GM19438 (cell line): ENCODE measurements at regions not wholly inside any gene's neighbourhood (a gene's known extent, or its start where the extent isn't known, plus 50 kb on each side); places are given as distances from the start of the nearest gene placed in this dataset.

Experiments
- ATAC-seq: cut with Tn5 transposase; IDR thresholded peaks from one replicate; pipeline ENCODE4 v1.9.1; 2021; ENCODE audit warnings: low read depth; ENCODE audit not compliant: unreplicated experiment

DNA sequence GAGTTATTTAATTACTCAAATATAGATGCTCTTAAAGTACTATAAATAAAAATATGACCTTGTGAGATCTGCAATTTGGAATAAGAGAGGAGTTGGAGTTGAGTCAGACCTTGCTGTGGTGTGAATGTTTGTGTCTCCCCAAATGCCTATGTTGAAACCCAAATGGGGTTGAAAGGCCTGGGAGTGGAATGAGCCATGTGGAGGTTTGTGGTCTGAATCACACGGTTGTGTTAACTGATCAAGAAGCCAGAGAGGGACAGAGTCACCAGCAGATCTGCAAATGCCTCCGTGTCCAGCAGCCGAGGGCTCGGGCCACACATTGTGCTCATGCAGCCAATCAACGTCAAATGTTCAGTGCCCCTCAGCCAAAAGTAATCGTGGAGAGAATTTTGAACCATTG is 404.4 kb downstream of the ICE1 start:
- no peak for ATAC-seq

DNA sequence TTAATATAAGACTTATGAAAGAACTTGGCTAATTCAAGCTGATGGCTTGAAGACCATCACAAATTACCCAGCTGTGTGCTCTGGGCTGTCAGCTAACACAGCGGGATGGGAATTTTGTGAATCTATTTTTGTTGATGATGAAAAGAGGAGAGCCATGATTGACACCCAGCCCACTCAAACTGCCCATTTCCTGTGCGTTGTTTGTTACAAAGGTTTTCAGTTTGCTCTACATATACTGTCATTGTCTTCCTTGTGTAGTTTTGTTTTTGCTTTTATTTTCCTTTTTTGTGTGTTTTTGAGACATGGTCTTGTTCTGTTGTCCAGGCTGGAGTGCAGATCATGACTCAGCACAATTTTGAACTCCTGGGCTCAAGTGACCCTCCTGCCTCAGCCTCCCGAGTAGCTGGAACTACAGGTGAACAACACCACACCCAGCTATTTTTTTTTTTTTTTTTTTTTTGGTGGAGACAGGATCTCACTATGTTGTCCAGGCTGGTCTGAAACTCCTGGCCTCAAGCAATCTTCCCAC is 400.3 kb downstream of the ICE1 start:
- ATAC-seq, result no peak

DNA sequence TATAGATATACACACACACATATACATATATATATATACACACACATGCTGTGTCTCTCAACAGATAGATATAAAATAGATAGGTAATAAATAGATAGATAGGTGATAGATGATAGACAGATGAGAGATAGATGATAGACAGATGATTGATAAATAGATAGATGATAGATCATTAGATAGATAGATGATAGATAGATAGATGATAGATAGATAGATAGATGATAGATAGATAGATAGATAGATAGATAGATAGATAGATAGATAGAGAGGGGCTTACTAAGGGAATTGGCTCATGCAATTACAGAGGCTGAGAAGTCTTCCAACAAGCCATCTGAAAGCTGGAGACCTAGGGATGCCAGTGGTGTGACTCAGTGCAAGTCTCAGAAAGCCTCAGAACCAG is 394.5 kb downstream of the ICE1 start:
- no peak for ATAC-seq

DNA sequence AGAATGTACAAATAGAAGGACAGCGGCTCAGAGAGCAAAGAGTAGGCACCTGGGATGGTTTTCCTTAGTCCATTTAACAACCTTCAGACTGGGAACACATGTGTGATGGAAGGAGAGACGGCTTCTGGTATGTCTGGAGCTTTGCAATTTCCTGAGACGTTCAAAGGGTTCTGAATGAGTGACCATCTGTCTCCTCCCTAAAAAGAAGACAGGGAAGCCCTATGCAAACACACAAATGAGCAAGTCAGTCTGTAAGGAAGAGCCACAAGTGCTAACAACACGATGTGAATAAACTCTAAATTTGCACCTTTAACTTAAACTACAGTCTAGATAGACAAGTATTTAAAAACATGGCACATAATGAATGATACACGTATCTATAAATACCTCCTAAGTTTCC is 391.0 kb downstream of the ICE1 start:
- ATAC-seq, result no peak

DNA sequence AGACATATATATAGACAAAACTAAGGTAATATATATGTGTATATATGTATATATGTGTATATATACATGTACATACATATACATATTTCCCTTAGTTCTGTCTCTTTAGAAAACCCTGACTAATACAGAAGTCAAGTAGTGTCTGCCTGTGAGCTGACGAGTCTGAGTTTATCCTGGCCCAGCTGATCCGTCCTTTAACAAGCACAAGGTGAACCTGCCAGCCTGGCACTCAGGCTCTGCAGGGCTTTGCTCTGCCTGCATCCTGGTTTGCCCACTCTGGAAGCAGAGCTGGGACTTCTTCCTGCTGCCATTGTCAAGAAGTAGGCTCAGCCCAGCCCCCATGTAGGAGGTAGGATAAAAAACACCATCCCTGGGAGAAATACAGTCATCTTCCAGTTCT is 388.0 kb downstream of the ICE1 start:
- no peak for ATAC-seq

DNA sequence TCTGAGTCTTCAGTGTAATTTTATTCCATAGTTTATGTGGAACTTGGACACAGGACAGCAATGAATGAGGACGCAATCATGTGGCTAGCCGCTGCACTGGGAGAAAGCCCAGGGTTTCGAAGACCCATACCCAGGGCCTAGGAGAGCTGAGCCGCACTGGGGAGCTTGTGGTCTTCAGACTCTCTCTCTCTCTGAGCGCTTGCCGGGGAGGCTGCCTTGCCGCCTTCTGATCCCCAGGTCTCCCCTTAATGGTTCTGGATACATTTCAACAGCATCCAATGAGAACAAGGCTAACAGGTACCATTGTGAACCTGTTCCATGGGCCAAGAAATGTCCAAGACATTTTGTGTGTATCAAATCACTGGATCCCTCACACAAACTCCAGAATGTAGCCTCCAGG is 383.4 kb downstream of the ICE1 start:
- no peak for ATAC-seq

DNA sequence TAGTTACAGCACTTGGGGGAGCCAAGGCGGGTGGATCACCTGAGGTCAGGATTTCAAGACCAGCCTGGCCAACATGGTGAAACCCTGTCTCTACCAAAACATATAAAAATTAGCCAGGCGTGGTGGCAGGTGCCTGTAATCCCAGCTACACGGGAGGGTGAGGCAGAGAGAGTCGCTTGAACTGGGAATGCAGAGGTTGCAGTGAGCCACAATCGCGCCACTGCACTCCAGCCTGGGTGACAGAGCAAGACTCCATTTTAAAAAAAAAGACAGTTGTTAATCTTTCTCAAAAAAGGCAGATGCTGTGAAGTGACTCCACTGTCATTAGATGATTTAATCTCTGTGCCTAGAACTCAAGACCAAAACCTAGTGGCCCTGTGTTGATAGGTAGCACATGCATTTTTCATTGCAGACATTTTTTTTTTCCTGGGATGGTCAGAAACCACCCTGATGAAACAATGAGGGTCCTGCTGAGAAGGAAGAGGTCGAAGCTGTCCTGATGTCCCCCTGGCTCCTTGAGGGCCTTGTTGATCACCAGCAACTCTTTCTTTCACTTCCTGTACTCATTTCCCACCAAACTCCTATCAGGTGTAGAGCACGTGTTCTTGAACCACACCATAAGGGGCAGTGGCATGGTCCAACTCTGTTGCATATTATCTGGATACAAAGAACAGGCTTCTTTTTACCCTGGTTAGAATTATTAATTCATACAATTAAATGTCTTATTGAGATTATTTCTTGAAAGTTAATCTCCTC is 382.2 kb downstream of the ICE1 start:
- no peak for ATAC-seq

DNA sequence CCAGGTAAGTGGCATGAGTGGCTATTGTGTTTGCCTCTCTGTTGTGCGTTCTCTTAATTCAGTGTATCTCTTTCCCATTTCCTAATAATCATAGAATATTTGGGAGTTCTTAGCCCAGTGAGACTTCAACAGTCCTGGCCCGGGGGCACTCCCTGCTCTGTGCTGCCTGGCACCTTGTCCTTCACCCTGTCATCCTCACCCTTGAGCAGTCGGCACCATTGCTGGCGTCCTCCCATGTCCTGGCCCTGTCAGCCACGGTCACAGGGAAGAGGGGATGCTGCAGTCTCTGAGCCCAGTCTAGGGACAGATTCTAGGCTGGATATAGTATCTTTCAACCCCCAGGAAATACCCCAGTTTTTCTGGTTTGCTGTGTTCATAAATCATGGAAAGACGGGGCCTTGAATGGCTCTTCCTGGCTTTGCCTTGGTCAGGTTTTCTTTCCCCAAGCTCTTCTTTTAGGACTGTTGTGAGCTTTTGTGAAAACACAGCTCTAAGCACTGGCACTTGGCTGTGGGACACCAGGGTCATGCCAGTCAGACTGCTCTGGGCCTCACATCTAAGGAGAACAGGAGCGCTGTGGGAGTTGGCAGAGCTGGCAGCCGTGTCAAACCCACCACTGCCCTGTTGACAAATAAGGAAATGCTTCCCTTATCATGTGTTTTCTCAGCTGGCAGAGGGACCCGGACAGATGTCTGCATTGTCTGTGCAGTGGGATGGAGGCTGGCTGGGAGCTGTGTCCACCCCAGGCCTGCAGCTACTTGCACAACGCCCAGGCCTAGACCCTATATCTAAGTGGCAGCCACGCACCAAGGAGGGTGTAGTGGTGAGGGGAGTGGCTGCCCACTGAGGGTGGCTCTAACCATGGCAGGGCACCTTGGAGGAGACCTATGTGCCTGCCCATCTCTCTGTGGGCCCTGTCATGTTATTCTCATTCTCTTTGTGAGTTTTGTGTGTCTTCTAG is 378.6 kb downstream of the ICE1 start:
- no peak for ATAC-seq

DNA sequence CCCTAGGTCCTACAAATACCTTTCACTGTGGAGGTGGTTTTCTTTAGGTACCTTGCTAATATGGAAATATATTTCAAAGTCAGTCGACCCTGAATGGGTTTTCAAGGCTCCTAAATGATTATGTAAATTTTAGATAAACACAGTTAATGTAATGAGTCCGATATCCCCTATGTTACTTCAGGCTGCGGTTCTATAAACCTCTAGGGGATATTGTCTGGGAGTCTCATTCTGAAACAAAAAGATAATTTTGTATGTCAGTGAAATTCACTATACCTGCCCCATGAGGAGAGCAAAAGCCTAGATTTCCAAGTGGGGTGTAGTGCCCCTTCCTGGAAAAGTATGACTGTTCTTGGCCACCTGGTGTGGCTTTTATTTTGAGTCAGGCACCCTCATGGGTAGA is 377.3 kb downstream of the ICE1 start:
- no peak for ATAC-seq

DNA sequence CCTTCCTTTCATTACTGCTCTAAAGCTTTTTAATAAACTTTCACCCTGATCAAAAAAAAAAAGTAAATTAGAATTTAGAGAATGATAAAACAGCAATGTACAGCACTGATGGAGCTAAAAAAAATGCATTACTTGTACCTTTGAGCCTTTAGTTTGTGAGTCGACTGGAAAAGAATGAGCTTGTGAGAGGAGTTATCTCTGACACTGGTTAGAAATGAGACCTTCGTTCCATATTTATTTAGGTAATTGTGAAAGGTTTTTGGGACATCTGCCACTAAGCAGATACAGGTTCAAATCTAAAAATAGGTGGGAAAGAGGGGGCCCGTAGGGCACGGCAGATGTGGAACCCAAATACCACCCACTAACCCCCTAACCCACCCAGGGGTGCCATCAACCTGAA is 376.8 kb downstream of the ICE1 start:
- no peak for ATAC-seq

DNA sequence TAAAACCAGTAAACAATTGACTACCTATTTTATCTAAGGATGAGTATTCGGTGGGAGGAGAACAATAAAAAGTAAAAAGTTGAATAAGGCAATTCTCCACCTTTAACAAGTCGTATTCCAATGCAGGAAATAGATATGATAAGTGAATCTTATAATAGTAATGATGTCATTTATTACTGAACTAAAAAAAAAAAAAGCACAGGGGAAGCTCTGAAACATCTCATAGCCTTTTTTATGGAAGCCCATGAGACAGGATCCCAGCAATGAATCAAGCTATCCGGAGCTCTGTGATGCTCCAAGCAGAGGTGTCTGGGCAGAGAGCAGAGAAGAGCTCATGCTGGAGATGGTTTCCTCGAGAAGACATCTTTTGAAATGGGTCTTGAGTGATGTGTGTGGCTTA is 376.0 kb downstream of the ICE1 start:
- ATAC-seq, result no peak

DNA sequence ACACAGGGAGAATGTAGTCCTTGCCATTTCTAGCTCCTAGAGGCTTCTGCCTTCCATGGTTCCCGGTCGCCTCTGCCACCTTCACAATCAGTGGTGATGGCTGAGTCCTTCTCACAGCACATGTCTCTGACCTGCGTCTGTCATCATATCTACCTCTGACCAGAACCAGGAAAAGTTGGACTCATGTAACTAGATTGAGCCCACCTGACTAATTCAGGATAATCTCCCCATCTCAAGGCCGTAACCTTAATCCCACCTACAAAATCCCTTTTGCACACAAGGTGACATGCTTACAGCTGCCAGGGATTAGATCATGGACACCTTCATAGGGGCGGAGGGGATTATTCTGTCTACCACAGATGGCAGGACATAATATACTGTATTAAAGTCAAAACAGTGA is 375.6 kb downstream of the ICE1 start:
- no peak for ATAC-seq

DNA sequence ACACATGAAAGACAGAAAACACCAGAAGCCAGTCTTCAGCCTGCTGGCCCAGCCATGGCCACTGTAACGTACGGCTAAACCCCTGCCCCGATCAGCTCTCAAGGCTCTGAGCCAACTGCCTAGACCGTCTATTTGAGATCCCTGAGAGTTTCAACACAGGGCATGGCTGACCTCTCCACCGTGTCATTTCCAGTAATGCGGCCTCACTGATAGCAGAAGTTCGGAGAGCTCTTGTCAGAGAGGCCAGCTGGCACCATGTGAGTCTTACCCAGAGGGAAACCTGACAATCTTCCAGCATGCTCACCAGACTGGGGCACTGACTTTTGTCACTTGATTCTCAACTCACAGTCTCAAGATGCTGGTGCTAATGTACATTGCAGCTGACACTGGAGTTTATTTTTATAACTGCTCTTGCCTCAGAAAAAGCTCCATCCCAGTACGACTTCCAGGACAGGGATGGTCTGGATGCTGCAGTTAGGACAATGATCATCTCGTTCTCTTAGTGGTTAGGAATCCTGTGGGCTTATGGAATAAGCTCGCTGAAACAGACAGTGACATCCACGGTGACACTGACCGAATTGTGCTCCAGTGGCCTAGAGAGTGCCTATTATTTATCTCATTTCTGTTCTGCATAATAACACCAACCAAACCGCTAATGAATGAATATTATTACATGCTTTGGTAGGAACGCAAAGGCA is 372.7 kb downstream of the ICE1 start:
- no peak for ATAC-seq

DNA sequence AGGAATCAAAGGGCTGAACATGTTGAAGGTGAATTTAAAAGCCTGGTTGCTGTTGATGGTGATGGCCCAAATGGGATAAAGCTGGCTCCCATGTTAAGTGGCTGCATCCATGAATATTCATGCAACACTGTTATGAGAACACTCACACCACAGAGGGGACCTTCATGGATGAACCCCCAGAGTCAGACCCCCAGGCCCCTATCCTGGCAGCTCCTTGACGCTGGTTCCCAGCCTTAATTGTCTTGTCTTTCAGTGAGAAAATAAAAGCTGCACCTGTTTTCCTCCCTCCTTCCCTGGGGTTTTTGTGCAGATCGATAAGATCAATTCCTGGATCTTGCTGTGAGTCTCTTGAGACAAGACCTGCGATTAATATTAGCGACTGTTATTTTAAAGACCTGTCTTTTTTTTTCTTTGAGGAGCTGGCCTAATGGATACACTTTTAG is 371.7 kb downstream of the ICE1 start:
- no peak for ATAC-seq

DNA sequence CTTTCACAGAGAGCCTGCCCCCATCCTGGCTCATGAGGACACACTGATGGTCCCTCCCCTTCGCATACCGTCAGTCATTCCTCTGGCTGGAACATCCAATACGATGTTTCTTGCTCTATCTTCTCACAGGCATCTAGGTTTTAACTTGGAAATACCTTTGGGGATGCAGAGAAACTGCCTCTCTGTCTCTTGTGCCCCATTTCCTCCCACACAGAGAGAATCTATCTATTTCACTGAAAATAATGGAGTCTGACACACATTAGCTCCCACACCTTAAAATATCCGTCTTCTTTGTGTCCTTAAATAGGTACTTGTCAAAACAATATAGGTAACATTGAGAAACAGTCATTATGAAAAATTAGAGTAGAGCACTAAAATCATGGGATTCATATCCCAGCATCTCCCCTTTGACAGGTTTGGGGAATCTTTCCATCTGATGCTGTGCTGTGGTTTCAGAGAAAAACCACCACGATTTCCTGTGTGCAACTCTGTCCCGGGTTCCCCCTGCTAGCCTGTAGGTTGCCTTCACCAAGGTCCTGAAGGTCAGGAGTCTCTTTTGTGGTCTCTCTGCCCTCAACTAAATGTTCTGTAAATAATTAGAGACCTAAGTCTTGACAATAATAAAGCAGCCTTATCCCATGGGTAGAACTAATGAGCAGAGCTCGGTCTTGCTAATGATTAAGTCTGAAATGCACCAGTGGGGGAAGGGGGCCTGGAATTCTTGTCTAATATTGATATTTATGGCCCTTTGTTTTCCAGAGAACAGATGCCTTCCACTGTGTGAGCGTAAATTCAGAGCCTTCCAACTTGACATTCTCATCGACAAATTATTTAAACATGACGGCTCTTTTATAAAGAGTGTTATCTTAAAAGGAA is 371.0 kb downstream of the ICE1 start:
- ATAC-seq, result no peak

DNA sequence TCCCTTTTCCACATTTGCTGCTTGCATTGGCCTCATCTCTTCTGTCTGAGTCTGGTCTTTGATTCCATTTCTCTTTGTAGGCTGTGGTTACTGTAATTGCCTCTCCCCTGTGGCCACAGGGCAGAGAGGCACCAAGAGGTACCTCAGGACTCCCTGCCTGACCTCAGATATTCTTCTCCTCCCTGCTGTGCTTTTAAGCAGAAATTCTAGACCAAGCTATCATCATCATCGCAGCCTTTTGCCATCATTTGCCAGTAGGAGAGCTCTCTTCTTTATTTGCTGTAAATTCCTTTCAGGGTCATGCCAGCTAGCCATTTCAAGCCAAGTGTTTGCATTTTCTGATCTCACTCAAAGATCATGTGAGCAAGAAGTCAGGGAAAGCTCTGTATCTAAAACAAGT is 369.6 kb downstream of the ICE1 start:
- ATAC-seq, result no peak

DNA sequence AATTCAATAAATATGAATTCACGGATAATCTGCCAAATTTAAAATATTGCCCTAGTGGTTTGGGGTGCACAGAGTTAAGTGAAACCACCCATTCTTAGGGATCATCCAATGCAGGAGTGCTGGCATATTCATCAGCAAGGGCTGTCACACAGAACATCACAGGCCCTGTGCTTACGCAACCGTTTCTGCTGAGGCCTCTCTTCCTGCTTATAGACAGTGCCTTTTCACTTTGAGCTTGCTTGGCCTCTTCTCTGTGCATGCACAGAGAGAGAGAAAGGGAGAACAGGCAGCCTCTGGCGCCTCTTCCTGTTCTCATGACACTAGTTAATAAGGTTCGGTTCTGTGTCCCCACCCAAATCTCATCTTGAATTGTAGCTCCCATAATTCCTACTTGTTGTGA is 366.3 kb downstream of the ICE1 start:
- ATAC-seq, result no peak

DNA sequence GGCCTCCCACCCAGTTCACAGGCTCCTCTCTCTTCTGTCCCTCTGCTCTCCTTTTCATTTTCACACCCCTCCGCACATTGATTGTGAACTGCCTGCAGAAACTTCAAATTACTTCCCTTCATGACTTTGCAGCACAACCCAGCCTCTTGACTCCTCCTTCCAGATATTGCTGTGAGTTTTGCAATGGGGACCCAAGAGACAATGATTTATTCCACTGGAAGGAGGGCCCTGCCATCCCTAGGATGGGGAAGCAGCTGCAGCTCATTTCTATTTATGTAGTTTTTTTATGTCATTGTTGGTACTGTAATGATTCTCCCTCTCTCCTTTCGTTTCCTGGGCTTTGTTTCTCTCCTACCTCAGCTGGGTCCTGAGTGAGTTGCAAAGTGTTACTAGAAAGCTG is 364.9 kb downstream of the ICE1 start:
- no peak for ATAC-seq

DNA sequence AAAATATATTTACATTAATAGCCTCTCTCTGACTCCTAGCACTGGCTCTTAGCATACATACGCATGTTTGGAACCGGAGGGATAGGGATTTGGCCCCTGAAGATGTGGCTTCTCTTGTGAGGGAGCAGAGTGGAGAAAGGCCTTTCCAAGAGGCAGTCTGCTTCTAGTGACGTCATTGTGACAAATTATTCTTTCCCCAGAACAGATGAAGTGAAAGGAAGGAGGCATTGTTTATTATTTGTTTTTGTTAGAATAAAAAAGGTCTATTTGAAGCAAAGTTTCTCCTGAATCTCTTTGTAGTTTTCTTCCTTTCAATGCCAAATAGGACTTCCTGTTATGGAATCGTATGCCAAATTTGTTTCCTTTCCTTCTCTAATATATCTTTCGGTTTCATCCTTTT is 361.6 kb downstream of the ICE1 start:
- ATAC-seq, result no peak

DNA sequence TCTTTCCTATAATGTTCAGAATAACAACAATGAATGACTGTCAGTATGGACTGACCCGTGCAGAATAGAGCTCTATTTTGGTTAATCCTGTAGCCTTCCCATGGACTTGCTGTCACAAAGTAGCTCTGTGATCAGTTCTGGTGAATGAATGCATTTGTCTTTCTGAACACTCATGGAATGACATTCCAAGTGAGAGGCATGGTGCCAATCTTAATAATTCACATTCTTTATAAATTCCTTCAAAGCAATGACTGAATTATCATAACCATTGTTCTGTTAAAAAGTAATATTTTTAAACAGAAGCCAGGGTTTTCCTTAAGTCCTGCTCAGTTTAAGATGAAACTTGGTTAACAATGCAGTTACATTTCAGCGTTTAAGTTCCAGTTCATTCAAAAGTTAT is 360.5 kb downstream of the ICE1 start:
- ATAC-seq, result no peak
